ENCODE measurements at regions not wholly inside any gene's neighbourhood (a gene's known extent, or its start where the extent isn't known, plus 50 kb on each side); places are given as distances from the start of the nearest gene placed in this dataset.

DNA sequence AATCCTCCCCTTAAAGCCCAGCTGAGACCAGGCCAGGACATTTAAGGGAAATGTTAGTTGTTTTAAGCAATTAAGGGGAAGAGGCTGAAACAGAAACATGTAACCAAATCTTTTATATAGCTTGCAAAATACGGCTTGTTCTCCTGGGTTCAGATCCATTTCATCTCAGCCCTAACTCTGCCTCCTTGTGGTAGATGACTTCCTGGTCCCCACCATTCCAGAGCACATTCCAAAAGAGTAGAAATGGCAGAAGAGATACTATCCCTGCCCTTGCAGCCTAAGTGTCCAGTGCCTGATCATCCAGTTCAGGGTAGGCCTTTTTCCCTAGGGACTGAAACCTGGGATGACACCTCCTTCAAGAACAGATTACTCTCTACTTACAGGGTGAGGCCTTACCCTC lies 266.2 kb upstream of the VEPH1 start:
- no peak overlapping the region for H3K4me3 ChIP-seq (replicated peaks; ENCODE audit: insufficient read depth, low read length)
- H3K27me3 ChIP-seq (ENCODE audit: insufficient read depth, poor library complexity, severe bottlenecking), result no peaks in the 10 kb centered on the region
- no peak overlapping the region for H3K27ac ChIP-seq (replicated peaks)
- TF ChIP-seq SPI1 (IDR thresholded peaks at IDR 0.05; ENCODE audit: borderline replicate concordance, low read depth) (no peak), POLR2AphosphoS5 (IDR thresholded peaks at IDR 0.05; ENCODE audit: low read depth) (no peak), GABPA (IDR thresholded peaks at IDR 0.05; ENCODE audit: low read depth) (no peak)
- TF ChIP-seq, protein P1, sequence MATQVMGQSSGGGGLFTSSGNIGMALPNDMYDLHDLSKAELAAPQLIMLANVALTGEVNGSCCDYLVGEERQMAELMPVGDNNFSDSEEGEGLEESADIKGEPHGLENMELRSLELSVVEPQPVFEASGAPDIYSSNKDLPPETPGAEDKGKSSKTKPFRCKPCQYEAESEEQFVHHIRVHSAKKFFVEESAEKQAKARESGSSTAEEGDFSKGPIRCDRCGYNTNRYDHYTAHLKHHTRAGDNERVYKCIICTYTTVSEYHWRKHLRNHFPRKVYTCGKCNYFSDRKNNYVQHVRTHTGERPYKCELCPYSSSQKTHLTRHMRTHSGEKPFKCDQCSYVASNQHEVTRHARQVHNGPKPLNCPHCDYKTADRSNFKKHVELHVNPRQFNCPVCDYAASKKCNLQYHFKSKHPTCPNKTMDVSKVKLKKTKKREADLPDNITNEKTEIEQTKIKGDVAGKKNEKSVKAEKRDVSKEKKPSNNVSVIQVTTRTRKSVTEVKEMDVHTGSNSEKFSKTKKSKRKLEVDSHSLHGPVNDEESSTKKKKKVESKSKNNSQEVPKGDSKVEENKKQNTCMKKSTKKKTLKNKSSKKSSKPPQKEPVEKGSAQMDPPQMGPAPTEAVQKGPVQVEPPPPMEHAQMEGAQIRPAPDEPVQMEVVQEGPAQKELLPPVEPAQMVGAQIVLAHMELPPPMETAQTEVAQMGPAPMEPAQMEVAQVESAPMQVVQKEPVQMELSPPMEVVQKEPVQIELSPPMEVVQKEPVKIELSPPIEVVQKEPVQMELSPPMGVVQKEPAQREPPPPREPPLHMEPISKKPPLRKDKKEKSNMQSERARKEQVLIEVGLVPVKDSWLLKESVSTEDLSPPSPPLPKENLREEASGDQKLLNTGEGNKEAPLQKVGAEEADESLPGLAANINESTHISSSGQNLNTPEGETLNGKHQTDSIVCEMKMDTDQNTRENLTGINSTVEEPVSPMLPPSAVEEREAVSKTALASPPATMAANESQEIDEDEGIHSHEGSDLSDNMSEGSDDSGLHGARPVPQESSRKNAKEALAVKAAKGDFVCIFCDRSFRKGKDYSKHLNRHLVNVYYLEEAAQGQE (IDR thresholded peaks at IDR 0.05; ENCODE audit: insufficient replicate concordance, low read depth), result no peak
- TF ChIP-seq, protein P2, sequence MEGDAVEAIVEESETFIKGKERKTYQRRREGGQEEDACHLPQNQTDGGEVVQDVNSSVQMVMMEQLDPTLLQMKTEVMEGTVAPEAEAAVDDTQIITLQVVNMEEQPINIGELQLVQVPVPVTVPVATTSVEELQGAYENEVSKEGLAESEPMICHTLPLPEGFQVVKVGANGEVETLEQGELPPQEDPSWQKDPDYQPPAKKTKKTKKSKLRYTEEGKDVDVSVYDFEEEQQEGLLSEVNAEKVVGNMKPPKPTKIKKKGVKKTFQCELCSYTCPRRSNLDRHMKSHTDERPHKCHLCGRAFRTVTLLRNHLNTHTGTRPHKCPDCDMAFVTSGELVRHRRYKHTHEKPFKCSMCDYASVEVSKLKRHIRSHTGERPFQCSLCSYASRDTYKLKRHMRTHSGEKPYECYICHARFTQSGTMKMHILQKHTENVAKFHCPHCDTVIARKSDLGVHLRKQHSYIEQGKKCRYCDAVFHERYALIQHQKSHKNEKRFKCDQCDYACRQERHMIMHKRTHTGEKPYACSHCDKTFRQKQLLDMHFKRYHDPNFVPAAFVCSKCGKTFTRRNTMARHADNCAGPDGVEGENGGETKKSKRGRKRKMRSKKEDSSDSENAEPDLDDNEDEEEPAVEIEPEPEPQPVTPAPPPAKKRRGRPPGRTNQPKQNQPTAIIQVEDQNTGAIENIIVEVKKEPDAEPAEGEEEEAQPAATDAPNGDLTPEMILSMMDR (IDR thresholded peaks at IDR 0.05; ENCODE audit: insufficient read depth, low read length), result no peak
- no peak for DNase-seq (ENCODE audit: low read depth in 1 of 2, low spot score in 1 of 2)

DNA sequence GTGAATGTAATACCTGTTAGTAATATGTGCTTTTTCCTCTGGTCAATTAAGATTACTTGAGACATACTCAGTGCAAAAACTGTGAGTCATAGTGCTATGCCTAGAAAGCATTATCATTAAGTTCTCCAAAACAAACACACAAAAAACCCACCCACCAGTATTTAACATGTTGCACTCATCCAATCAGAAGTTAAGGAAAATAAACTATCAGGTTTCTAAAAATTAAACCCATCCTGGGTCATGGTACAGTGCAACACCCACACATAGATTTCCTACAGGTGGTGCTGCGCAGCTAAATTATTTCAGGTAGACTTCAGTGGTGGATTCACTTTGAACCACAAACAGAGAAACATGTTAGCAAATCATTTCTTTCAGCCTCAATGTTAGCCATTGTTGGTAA lies 264.4 kb upstream of the VEPH1 start:
- no peak for DNase-seq (ENCODE audit: low read depth in 1 of 2, low spot score in 1 of 2)
- Histone ChIP-seq H3K27ac (replicated peaks) (no peak overlapping the region), H3K4me3 (replicated peaks; ENCODE audit: insufficient read depth, low read length) (no peak overlapping the region), H3K27me3 (ENCODE audit: insufficient read depth, poor library complexity, severe bottlenecking) (no peaks in the 10 kb centered on the region)
- TF ChIP-seq GABPA (IDR thresholded peaks at IDR 0.05; ENCODE audit: low read depth) (no peak), SPI1 (IDR thresholded peaks at IDR 0.05; ENCODE audit: borderline replicate concordance, low read depth) (no peak), POLR2AphosphoS5 (IDR thresholded peaks at IDR 0.05; ENCODE audit: low read depth) (no peak)
- TF ChIP-seq, protein P1 (IDR thresholded peaks at IDR 0.05; ENCODE audit: insufficient replicate concordance, low read depth), result no peak
- TF ChIP-seq, protein P2 (IDR thresholded peaks at IDR 0.05; ENCODE audit: insufficient read depth, low read length), result no peak

DNA sequence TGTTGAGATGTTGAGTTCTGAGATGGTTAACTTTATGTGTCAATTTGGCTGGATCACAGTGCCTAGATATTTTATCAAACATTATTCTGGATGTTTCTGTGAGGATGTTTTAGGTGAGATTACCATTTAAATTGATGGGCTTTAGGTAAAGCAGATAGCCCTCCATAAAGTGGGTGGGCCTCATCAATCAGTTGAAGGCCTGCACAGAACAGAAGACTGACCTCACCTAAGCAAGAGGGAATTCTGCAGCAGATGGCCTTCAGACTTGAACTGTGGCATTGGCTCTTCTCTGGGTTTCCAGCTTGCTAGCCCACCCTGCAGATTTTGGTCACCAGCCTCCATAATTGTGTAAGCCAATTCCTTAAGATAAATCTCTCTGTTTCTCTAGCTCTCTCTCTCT lies 260.4 kb upstream of the VEPH1 start:
- no peak for TF ChIP-seq SPI1 (IDR thresholded peaks at IDR 0.05; ENCODE audit: borderline replicate concordance, low read depth)
- Histone ChIP-seq H3K27me3 (ENCODE audit: insufficient read depth, poor library complexity, severe bottlenecking) (no peaks in the 10 kb centered on the region), H3K27ac (replicated peaks) (no peak overlapping the region), H3K4me3 (replicated peaks; ENCODE audit: insufficient read depth, low read length) (no peak overlapping the region)
- DNase-seq (ENCODE audit: low read depth in 1 of 2, low spot score in 1 of 2), result no peak

DNA sequence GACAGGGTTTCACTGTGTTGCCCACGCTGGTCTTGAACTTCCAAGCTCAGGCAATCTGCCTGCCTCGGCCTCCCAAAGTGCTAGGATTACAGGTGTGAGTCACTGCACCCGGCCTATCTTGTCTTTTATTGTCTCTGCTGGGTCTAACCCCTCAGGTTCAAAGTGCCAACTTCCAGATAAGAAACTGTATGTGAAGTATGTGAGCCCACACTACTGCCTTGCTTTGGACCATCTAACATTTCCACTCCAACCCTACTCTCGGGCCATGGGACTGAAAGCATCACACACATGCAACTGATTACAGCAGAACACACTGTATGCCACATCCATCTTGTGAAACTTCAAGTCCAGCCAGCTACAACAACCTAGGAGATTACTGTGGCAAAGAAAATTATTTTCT lies 256.1 kb upstream of the VEPH1 start:
- H3K27me3 ChIP-seq (ENCODE audit: insufficient read depth, poor library complexity, severe bottlenecking), result peaks cover 2% of the 10 kb centered on the region
- DNase-seq (ENCODE audit: low read depth in 1 of 2, low spot score in 1 of 2), result no peak
- no peak overlapping the region for H3K27ac ChIP-seq (replicated peaks)
- no peak overlapping the region for H3K4me3 ChIP-seq (replicated peaks; ENCODE audit: insufficient read depth, low read length)
- TF ChIP-seq SPI1 (IDR thresholded peaks at IDR 0.05; ENCODE audit: borderline replicate concordance, low read depth) (no peak), GABPA (IDR thresholded peaks at IDR 0.05; ENCODE audit: low read depth) (no peak), POLR2AphosphoS5 (IDR thresholded peaks at IDR 0.05; ENCODE audit: low read depth) (no peak)

DNA sequence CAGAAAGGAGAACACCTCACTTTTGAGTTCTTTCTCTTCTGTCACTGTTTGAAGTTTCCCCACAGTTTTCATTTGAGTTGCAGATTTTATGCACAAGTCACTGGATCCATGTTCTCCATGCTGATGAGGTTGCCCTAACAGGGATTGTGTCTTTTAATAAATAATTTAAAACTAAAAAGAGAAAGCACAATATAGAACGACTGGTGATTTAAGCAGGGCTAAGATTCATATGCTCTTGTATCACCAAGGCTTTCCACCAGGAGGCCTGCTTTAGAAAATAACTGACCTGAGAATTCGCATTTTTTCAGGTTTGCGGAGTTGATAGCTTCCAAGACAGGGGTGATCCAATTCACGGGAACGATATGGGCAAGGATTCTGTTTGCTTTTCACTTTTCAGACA lies 252.0 kb upstream of the VEPH1 start:
- Histone ChIP-seq H3K4me3 (replicated peaks; ENCODE audit: insufficient read depth, low read length) (no peak overlapping the region), H3K27ac (replicated peaks) (no peak overlapping the region), H3K27me3 (ENCODE audit: insufficient read depth, poor library complexity, severe bottlenecking) (peaks cover 2% of the 10 kb centered on the region)
- no peak for DNase-seq (ENCODE audit: low read depth in 1 of 2, low spot score in 1 of 2)
- TF ChIP-seq POLR2AphosphoS5 (IDR thresholded peaks at IDR 0.05; ENCODE audit: low read depth), result no peak
- TF ChIP-seq, protein P2 (IDR thresholded peaks at IDR 0.05; ENCODE audit: insufficient read depth, low read length), result no peak

Measured in HL-60 (cell line).